WTC11 (cell line): ENCODE measurements at regions not wholly inside any gene's neighbourhood (a gene's known extent, or its start where the extent isn't known, plus 50 kb on each side); places are given as distances from the start of the nearest gene placed in this dataset.

Source experiments
- MLX ChIP-seq: sonication (generic); formaldehyde crosslinking; IDR thresholded peaks from 2 replicates; pipeline ENCODE4 v1.8.1; 2023; ENCODE audit warnings: mild to moderate bottlenecking, missing genetic modification reagents, moderate library complexity
- TF ChIP-seq, protein P1 (sequence below): sonication (generic); formaldehyde crosslinking; IDR thresholded peaks from 2 replicates; pipeline ENCODE4 v1.8.1; 2023; ENCODE audit warnings: mild to moderate bottlenecking, moderate library complexity, missing genetic modification reagents

DNA sequence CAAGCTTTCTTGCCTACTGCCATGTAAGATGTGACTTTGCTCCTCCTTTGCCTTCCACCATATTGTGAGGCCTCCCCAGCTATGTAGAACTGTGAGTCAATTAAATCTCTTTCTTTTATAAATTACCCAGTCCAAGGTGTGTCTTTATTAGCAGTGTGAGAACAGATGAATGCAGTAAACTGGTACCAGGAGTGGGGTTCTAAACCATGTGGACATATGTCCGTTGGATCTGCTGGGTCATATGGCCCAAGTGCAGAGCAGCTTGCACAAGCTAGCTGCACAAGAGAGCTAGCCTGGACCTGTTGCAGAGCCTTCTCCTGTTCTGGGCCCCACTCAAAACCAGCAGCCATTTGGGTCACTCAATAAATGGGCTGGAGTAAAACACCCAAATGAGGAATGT is 177.1 kb downstream of the HIPK3 start:
- TF ChIP-seq, protein P1, sequence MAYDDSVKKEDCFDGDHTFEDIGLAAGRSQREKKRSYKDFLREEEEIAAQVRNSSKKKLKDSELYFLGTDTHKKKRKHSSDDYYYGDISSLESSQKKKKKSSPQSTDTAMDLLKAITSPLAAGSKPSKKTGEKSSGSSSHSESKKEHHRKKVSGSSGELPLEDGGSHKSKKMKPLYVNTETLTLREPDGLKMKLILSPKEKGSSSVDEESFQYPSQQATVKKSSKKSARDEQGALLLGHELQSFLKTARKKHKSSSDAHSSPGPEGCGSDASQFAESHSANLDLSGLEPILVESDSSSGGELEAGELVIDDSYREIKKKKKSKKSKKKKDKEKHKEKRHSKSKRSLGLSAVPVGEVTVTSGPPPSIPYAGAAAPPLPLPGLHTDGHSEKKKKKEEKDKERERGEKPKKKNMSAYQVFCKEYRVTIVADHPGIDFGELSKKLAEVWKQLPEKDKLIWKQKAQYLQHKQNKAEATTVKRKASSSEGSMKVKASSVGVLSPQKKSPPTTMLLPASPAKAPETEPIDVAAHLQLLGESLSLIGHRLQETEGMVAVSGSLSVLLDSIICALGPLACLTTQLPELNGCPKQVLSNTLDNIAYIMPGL (CRISPR knock-in tag), result no peak
- no peak for TF ChIP-seq MLX (CRISPR knock-in tag)
